Activated B cell treated with CpG ODN at 0.5 μM for 24 hours (primary cell): ENCODE measurements at regions not wholly inside any gene's neighbourhood (a gene's known extent, or its start where the extent isn't known, plus 50 kb on each side); places are given as distances from the start of the nearest gene placed in this dataset.

Source experiments
- ATAC-seq: fragments of 200-7000 bp; cut with Tn5 transposase; one replicate; pipeline ENCODE4 v1.10.0; 2021; ENCODE audit warnings: low read depth, mild to moderate bottlenecking, moderate library complexity
- CTCF ChIA-PET: fragments of 350-600 bp; sonication (Branson Sonifier 250); formaldehyde crosslinking; loops from one replicate; lab custom pipeline; 2021; ENCODE audit warnings: antibody characterized with exemption; lab: Charles Lee
- POLR2A ChIA-PET: fragments of 350-600 bp; sonication (Branson Sonifier 250); formaldehyde crosslinking; loops from one replicate; lab custom pipeline; 2021; ENCODE audit warnings: antibody characterized with exemption; lab: Charles Lee
- DNase-seq: peaks from one replicate; pipeline ENCODE4 v3.0.0; 2022
- H3K27ac Mint-ChIP-seq: one replicate; pipeline ENCODE4 v1.8.0; 2020; ENCODE audit warnings: mixed read lengths
- H3K27me3 Mint-ChIP-seq: one replicate; pipeline ENCODE4 v1.8.0; 2021; ENCODE audit warnings: mixed read lengths
- H3K36me3 Mint-ChIP-seq: one replicate; pipeline ENCODE4 v1.8.0; 2021; ENCODE audit warnings: low read depth, mixed read lengths
- H3K4me1 Mint-ChIP-seq: one replicate; pipeline ENCODE4 v1.8.0; 2021; ENCODE audit warnings: mixed read lengths
- H3K4me3 Mint-ChIP-seq: one replicate; pipeline ENCODE4 v1.8.0; 2020; ENCODE audit warnings: mild to moderate bottlenecking, mixed read lengths
- H3K9me3 Mint-ChIP-seq: one replicate; pipeline ENCODE4 v1.8.0; 2020; ENCODE audit warnings: mixed read lengths
- intact Hi-C: fragments of 100-400 bp; cut with micrococcal nuclease; formaldehyde crosslinking; loops from one replicate; pipeline ENCODE4 v1.15.1; 2024
- TF ChIP-seq, protein P1 (sequence below): fragments of 200-600 bp; IDR thresholded peaks from one replicate; pipeline ENCODE4 v1.8.0; 2022; ENCODE audit warnings: antibody characterized with exemption, mild to moderate bottlenecking

DNA sequence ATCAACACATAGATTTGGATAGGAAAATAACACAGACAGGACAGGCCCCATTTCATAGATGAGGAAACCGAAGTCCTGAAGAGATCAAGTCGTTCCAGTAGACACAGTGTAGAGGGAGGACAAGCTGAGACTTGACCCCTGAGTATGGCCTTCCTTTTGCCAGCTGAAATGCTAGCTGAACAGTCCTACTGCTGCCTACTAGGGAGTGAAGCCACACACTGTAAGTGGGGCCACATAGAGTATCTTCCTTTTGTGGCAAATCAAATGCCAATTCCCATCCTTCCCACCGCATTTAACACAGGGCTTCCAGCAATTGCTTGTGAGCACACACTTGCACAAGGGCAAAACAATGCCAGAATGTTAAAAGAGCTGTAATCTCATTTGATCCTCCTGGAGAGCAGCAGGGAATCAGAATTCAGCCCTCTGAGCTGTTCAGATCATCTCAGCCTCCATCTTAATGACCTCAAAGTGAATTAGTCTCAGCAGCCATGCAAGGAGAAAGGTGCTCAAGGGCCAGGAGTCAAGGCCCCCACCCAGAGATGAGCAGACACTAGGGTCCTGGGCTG, 380.5 kb downstream of the EMP1 start:
- Mint-ChIP-seq H3K36me3 (no peaks in the 10 kb centered on the region), H3K27ac (no peak overlapping the region)

DNA sequence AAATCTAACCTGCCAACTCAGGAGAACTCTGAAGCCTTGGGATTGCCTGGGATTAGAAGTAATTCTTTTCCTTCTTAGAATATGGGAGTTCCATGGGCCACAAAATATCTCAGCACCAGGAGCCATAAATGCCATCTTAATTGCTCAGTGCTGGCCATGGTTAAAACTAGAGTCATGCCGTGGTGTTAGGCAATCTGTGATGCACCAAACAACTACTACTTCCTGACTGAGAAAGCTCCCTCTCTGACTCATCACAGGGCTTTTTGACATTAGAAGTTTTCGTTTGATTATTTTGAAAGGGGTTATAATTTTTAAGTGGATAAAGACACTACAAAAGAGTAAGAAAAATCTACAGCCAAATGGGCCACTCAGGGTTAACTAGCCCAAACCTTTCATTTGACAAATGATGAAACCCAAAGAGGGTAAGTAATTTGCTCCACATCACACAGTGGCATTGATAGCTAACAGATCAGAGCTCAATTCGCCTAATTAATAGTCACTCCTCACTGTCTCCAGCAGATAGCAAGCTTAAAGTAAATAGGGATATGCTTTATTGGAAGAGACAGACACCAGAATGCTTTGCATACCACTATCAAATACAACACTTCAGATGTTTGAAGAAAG, 377.3 kb downstream of the EMP1 start:
- Mint-ChIP-seq H3K27ac (no peak overlapping the region), H3K4me3 (no peak overlapping the region), H3K9me3 (no peaks in the 10 kb centered on the region), H3K27me3 (no peaks in the 10 kb centered on the region), H3K36me3 (no peaks in the 10 kb centered on the region), H3K4me1 (no peaks in the 10 kb centered on the region)
- CTCF ChIA-PET = no interaction called here
- TF ChIP-seq, protein P1, sequence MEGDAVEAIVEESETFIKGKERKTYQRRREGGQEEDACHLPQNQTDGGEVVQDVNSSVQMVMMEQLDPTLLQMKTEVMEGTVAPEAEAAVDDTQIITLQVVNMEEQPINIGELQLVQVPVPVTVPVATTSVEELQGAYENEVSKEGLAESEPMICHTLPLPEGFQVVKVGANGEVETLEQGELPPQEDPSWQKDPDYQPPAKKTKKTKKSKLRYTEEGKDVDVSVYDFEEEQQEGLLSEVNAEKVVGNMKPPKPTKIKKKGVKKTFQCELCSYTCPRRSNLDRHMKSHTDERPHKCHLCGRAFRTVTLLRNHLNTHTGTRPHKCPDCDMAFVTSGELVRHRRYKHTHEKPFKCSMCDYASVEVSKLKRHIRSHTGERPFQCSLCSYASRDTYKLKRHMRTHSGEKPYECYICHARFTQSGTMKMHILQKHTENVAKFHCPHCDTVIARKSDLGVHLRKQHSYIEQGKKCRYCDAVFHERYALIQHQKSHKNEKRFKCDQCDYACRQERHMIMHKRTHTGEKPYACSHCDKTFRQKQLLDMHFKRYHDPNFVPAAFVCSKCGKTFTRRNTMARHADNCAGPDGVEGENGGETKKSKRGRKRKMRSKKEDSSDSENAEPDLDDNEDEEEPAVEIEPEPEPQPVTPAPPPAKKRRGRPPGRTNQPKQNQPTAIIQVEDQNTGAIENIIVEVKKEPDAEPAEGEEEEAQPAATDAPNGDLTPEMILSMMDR = no peak
- DNase-seq (no peak), ATAC-seq (no peak)
- intact Hi-C loops = no loop called here
- POLR2A ChIA-PET = no interaction called here

More for the DNA sequence above, 380.5 kb downstream of the EMP1 start:
- CTCF ChIA-PET = no interaction called here
- Mint-ChIP-seq H3K4me1 (no peaks in the 10 kb centered on the region), H3K27me3 (no peaks in the 10 kb centered on the region), H3K9me3 (no peaks in the 10 kb centered on the region), H3K4me3 (no peak overlapping the region)
- POLR2A ChIA-PET = no interaction called here
- intact Hi-C loops = no loop called here
- TF ChIP-seq, protein P1 = no peak
- ATAC-seq = no peak
- no peak for DNase-seq

DNA sequence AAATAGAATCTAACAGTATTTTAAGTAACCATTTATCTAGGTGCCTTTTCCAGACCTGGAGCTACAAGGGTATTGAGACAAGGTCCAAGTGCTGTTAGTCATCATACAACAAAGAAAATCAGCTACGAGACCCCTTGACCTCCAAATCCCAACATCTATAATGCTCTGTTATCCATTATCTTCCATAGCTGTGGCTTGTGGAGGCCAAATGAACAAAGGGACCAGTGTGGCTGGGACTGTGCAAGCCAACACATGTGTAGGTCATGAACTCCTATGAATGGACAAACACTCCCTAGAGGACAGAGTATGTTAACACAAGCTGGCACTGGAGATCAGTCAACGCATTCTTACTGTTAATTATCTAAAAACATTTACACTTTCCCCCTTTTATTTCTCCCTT, 374.5 kb downstream of the EMP1 start:
- H3K36me3 Mint-ChIP-seq = no peaks in the 10 kb centered on the region
- ChIA-PET POLR2A (no interaction called here), CTCF (no interaction called here)
- H3K27ac Mint-ChIP-seq = no peak overlapping the region
- no peaks in the 10 kb centered on the region for H3K4me1 Mint-ChIP-seq
- no peaks in the 10 kb centered on the region for H3K9me3 Mint-ChIP-seq
- DNase-seq (no peak), ATAC-seq (no peak)
- H3K27me3 Mint-ChIP-seq = no peaks in the 10 kb centered on the region
- intact Hi-C loops = no loop called here
- no peak overlapping the region for H3K4me3 Mint-ChIP-seq
- TF ChIP-seq, protein P1 = no peak

DNA sequence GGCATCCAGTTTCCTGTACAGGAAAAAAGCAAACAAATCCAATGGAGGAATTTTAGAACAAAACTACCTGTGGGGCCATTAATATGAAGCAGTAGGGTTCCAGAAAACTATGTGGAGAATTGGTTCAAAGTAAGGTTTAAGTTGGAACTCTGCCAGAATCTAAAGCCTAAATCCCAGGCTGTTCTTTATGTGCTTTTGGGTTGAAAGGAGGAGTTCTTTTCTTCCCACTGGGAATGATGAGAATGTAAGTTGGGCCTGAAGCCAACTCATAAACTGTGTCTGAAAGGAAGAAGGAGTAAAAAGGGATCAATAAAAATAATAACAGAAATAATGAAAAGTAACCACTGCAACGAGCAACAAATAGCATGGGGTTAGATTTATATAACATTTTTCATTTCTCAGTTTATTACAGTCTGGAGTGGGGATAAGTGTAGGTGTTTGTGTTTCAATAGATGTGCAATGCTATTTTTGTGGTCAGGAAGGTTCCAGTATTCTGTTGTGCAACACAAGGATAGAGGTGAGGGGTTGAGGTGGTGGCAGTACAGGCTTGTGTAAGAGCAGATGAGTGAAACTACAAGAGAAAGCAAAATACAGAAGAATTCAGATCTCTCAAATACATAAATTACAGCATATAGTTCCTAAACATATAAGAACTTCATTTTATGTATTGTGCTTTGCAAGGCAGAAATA, 373.6 kb downstream of the EMP1 start:
- ChIA-PET CTCF (no interaction called here), POLR2A (no interaction called here)
- Mint-ChIP-seq H3K27me3 (no peaks in the 10 kb centered on the region), H3K9me3 (no peaks in the 10 kb centered on the region), H3K36me3 (no peaks in the 10 kb centered on the region), H3K27ac (no peak overlapping the region), H3K4me1 (no peaks in the 10 kb centered on the region), H3K4me3 (no peak overlapping the region)
- intact Hi-C loops = no loop called here
- TF ChIP-seq, protein P1 = no peak
- no peak for DNase-seq
- ATAC-seq = no peak

DNA sequence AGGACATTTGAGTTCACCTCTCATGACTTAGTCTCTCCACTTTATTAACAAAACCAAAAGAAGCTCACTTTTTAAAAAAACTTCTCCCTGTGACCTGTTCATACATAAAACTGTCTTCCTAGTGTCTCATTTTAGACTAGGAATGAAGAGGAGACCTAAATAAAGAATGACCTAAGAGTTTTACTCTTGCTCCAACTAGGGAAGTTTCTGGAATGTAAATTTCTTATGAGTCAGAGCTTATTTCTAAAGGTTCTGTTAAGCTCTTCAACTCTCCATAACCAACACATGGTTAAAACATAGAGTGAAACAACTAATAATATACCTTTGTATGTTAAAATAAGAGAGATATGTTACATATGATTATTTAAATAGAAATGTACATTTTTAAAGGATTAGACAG, 369.8 kb downstream of the EMP1 start:
- Mint-ChIP-seq H3K9me3 (no peaks in the 10 kb centered on the region), H3K4me3 (no peak overlapping the region), H3K27ac (no peak overlapping the region), H3K36me3 (no peaks in the 10 kb centered on the region), H3K27me3 (no peaks in the 10 kb centered on the region), H3K4me1 (no peaks in the 10 kb centered on the region)
- no peak for ATAC-seq
- TF ChIP-seq, protein P1 = no peak
- POLR2A ChIA-PET = no interaction called here
- CTCF ChIA-PET = no interaction called here
- no peak for DNase-seq
- intact Hi-C loops = no loop called here
